ENCODE measurements at regions not wholly inside any gene's neighbourhood (a gene's known extent, or its start where the extent isn't known, plus 50 kb on each side); places are given as distances from the start of the nearest gene placed in this dataset.

- no peaks in the 10 kb centered on the region for H3K79me2 ChIP-seq (ENCODE audit: control insufficient read depth, insufficient read depth, low read length)
- no peak overlapping the region for H2AFZ ChIP-seq (ENCODE audit: low read depth, low read length)
- BruUV-seq (replicated peaks), result no TSS peak
- H3K27ac ChIP-seq (ENCODE audit: extremely low read depth, low read depth, low read length), result no peak overlapping the region
- H3K9me3 ChIP-seq (replicated peaks; ENCODE audit: control insufficient read depth, insufficient read depth, low read depth, low read length), result no peaks in the 10 kb centered on the region
- no peak overlapping the region for H3K4me3 ChIP-seq
- POLR2A ChIA-PET, result no interaction called here
- CTCF ChIA-PET (ENCODE audit: low intra/inter-chr PET ratio), result no interaction called here
- in situ Hi-C loops (cut with MboI), result no loop called here
- no peaks in the 10 kb centered on the region for H3K9me1 ChIP-seq (ENCODE audit: control insufficient read depth, insufficient read depth, low read length)
- no peak for TF ChIP-seq L3MBTL2 (IDR thresholded peaks at IDR 0.05)
- TF ChIP-seq KAT7 (CRISPR knock-in tag; IDR thresholded peaks at IDR 0.05; ENCODE audit: borderline replicate concordance), result no peak
- no peak for TF ChIP-seq ZC3H8 (IDR thresholded peaks at IDR 0.05)
- no peak for TF ChIP-seq NEUROD1 (IDR thresholded peaks at IDR 0.05; ENCODE audit: borderline replicate concordance, low read depth, low read length, partially characterized antibody)
- no peak for TF ChIP-seq ELF1 (tag; IDR thresholded peaks at IDR 0.05)
- no peak for TF ChIP-seq TCFL5 (CRISPR knock-in tag; conservative IDR thresholded peaks at IDR 0.05)
- no peak for TF ChIP-seq ZNF507 (tag; conservative IDR thresholded peaks at IDR 0.05)
- no peak overlapping the region for H3K9ac ChIP-seq (ENCODE audit: insufficient read depth in 1 of 2, low read depth in 2 of 2, low read length in 2 of 2)
- FAIRE-seq (no peak), DNase-seq (ENCODE audit: extremely low read depth in 1 of 4, low spot score in 3 of 4) (no peak), ATAC-seq (no peak)
- no peaks in the 10 kb centered on the region; a peak in 1 of 5 replicates for H3K27me3 ChIP-seq (ENCODE audit: control insufficient read depth in 2 of 2, insufficient read depth in 2 of 2, low read length in 2 of 2)
- WGBS (ENCODE audit: insufficient coverage, low coverage, missing lambda C conversion rate), result 0% methylated on average over 1 of the region's 1 CpG
- H3K36me3 ChIP-seq (ENCODE audit: control insufficient read depth, insufficient read depth, low read length), result no peaks in the 10 kb centered on the region
- H4K20me1 ChIP-seq (replicated peaks; ENCODE audit: control insufficient read depth, insufficient read depth, low read length), result no peaks in the 10 kb centered on the region
- H3K4me2 ChIP-seq (ENCODE audit: insufficient read depth, low read length), result no peak overlapping the region
- H3K4me1 ChIP-seq (replicated peaks in 1 of 2; ENCODE audit: control insufficient read depth in 2 of 2, insufficient read depth in 2 of 2, low read length in 2 of 2), result no peaks in the 10 kb centered on the region
- intact Hi-C loops (cut with micrococcal nuclease), result no loop called here
These were observed 488.7 kb upstream of the TCF4 start for GRCh38 chr18:56076723-56077122.

- Histone ChIP-seq H3K4me1 (replicated peaks in 1 of 2; ENCODE audit: control insufficient read depth in 2 of 2, insufficient read depth in 2 of 2, low read length in 2 of 2) (no peaks in the 10 kb centered on the region), H2AFZ (ENCODE audit: low read depth, low read length) (no peak overlapping the region), H3K36me3 (ENCODE audit: control insufficient read depth, insufficient read depth, low read length) (no peaks in the 10 kb centered on the region), H3K4me2 (ENCODE audit: insufficient read depth, low read length) (no peak overlapping the region), H3K9me1 (ENCODE audit: control insufficient read depth, insufficient read depth, low read length) (no peaks in the 10 kb centered on the region), H3K9ac (ENCODE audit: insufficient read depth in 1 of 2, low read depth in 2 of 2, low read length in 2 of 2) (no peak overlapping the region), H3K4me3 (no peak overlapping the region), H3K9me3 (replicated peaks; ENCODE audit: control insufficient read depth, insufficient read depth, low read depth, low read length) (no peaks in the 10 kb centered on the region), H3K79me2 (ENCODE audit: control insufficient read depth, insufficient read depth, low read length) (no peaks in the 10 kb centered on the region), H3K27me3 (ENCODE audit: control insufficient read depth in 2 of 2, insufficient read depth in 2 of 2, low read length in 2 of 2) (no peaks in the 10 kb centered on the region), H3K27ac (ENCODE audit: extremely low read depth, low read depth, low read length) (no peak overlapping the region), H4K20me1 (replicated peaks; ENCODE audit: control insufficient read depth, insufficient read depth, low read length) (no peaks in the 10 kb centered on the region)
- TF ChIP-seq ZNF311 (CRISPR knock-in tag; IDR thresholded peaks at IDR 0.05), result no peak
- TF ChIP-seq XRCC4 (IDR thresholded peaks at IDR 0.05; ENCODE audit: extremely low read depth, insufficient read depth, insufficient read length), result no peak
- no peak for TF ChIP-seq KLF13 (tag; IDR thresholded peaks at IDR 0.05; ENCODE audit: borderline replicate concordance, low read depth)
- no peak for TF ChIP-seq ZEB2 (IDR thresholded peaks at IDR 0.05)
- no peak for TF ChIP-seq SETDB1 (IDR thresholded peaks at IDR 0.05; ENCODE audit: low read length)
- TF ChIP-seq C11orf30 (IDR thresholded peaks at IDR 0.05; ENCODE audit: low read depth), result no peak
- TF ChIP-seq FOXA3 (CRISPR knock-in tag; conservative IDR thresholded peaks at IDR 0.05 in 1 of 2, IDR thresholded peaks at IDR 0.05 in 1 of 2), result no peak
- TF ChIP-seq TBP (optimal IDR thresholded peaks at IDR 0.05; ENCODE audit: low read depth, low read length), result no peak
- TF ChIP-seq HNRNPLL (IDR thresholded peaks at IDR 0.05; ENCODE audit: low read depth, low read length, poor library complexity, severe bottlenecking), result no peak
- no peak for TF ChIP-seq BRD4 (IDR thresholded peaks at IDR 0.05)
- TF ChIP-seq ZNF165 (CRISPR knock-in tag; IDR thresholded peaks at IDR 0.05; ENCODE audit: borderline replicate concordance), result no peak
- ChIA-PET CTCF (ENCODE audit: low intra/inter-chr PET ratio) (no interaction called here), POLR2A (no interaction called here)
- 0% methylated on average over 5 of the region's 5 CpGs for WGBS (ENCODE audit: insufficient coverage, low coverage, missing lambda C conversion rate)
- intact Hi-C loops (cut with micrococcal nuclease) (no loop called here), in situ Hi-C loops (cut with MboI) (no loop called here)
- DNase-seq (ENCODE audit: extremely low read depth in 1 of 4, low spot score in 3 of 4) (no peak), FAIRE-seq (no peak), ATAC-seq (no peak)
- no TSS peak for BruUV-seq (replicated peaks)
These were observed 480.7 kb upstream of the TCF4 start for GRCh38 chr18:56068701-56069100.
